ENCODE measurements at regions not wholly inside any gene's neighbourhood (a gene's known extent, or its start where the extent isn't known, plus 50 kb on each side); places are given as distances from the start of the nearest gene placed in this dataset.

DNA sequence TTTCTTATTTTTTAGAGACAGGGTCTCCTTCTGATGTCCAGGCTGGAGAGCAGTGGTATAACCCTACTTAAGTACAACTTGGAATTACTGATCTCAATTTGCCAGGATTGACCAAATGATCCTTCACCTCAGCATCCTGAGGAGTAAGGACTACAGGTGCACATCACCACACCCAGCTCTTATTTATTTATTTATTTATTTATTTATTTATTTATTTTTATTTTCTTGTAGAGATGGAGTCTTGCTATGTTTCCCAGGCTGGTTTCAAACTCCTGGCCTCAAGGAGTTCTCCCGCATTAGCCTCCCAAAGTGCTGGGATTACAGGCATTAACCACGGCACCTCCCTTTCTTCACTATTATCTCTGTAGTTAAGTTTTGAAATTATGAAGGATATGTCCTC, 117.5 kb upstream of the NEGR1 start:
- BruUV-seq (replicated peaks), result no TSS peak
- CTCF ChIA-PET, result no interaction called here

DNA sequence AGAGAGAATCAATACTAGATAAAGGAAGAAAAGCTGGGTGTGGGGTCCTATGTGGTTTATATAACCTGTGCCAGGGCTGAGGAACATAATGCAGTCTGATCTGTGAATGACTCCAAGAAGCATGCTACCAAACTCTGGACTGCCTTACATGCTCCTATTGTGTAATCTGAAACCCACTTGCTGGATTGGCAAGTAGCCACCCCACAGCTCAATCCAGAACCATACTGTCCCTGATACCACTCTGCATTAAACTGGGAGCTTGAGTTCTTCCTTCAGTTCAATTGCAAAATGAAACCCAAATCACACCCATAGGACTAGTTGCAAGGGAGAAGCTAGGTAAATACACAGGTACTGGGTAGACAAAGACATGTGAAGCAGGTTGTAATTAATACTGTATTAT, 115.4 kb upstream of the NEGR1 start:
- H3K27me3 Mint-ChIP-seq (ENCODE audit: insufficient read depth, unreplicated experiment), result no peaks in the 10 kb centered on the region
- no peak overlapping the region for H3K27ac Mint-ChIP-seq (ENCODE audit: unreplicated experiment)
- BruUV-seq (replicated peaks), result no TSS peak
- H3K9me3 Mint-ChIP-seq (ENCODE audit: unreplicated experiment), result no peaks in the 10 kb centered on the region
- H3K4me3 Mint-ChIP-seq (ENCODE audit: unreplicated experiment), result no peak overlapping the region
- Histone ChIP-seq H3K36me3 (ENCODE audit: control insufficient read depth, insufficient read depth, low read length) (no peaks in the 10 kb centered on the region), H3K9me3 (no peaks in the 10 kb centered on the region), H3K27me3 (replicated peaks; ENCODE audit: control insufficient read depth, insufficient read depth, low read length) (no peaks in the 10 kb centered on the region), H3K4me3 (ENCODE audit: low read depth, low read length) (no peak overlapping the region), H3K4me1 (no peaks in the 10 kb centered on the region)
- no peak for DNase-seq
- TF ChIP-seq, protein P1, sequence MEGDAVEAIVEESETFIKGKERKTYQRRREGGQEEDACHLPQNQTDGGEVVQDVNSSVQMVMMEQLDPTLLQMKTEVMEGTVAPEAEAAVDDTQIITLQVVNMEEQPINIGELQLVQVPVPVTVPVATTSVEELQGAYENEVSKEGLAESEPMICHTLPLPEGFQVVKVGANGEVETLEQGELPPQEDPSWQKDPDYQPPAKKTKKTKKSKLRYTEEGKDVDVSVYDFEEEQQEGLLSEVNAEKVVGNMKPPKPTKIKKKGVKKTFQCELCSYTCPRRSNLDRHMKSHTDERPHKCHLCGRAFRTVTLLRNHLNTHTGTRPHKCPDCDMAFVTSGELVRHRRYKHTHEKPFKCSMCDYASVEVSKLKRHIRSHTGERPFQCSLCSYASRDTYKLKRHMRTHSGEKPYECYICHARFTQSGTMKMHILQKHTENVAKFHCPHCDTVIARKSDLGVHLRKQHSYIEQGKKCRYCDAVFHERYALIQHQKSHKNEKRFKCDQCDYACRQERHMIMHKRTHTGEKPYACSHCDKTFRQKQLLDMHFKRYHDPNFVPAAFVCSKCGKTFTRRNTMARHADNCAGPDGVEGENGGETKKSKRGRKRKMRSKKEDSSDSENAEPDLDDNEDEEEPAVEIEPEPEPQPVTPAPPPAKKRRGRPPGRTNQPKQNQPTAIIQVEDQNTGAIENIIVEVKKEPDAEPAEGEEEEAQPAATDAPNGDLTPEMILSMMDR (IDR thresholded peaks at IDR 0.05; ENCODE audit: insufficient read depth in 1 of 2, low read depth in 1 of 2, low read length in 1 of 2, severe bottlenecking in 1 of 2, unreplicated experiment in 1 of 2), result no peak
- no peaks in the 10 kb centered on the region for H3K36me3 Mint-ChIP-seq (ENCODE audit: insufficient read depth, unreplicated experiment)
- POLR2A ChIA-PET, result no interaction called here
- CTCF ChIA-PET, result no interaction called here
- H3K4me1 Mint-ChIP-seq (ENCODE audit: low read depth, unreplicated experiment), result no peaks in the 10 kb centered on the region
- intact Hi-C loops (cut with micrococcal nuclease; ENCODE audit: unreplicated experiment), result no loop called here

More for the DNA sequence above, 117.5 kb upstream of the NEGR1 start:
- H3K27me3 ChIP-seq (replicated peaks; ENCODE audit: control insufficient read depth, insufficient read depth, low read length), result no peaks in the 10 kb centered on the region
- no peaks in the 10 kb centered on the region for H3K27me3 Mint-ChIP-seq (ENCODE audit: insufficient read depth, unreplicated experiment)
- H3K4me3 Mint-ChIP-seq (ENCODE audit: unreplicated experiment), result no peak overlapping the region
- TF ChIP-seq, protein P1 (IDR thresholded peaks at IDR 0.05; ENCODE audit: insufficient read depth in 1 of 2, low read depth in 1 of 2, low read length in 1 of 2, severe bottlenecking in 1 of 2, unreplicated experiment in 1 of 2), result no peak
- no peaks in the 10 kb centered on the region for H3K36me3 Mint-ChIP-seq (ENCODE audit: insufficient read depth, unreplicated experiment)
- H3K4me1 Mint-ChIP-seq (ENCODE audit: low read depth, unreplicated experiment), result no peaks in the 10 kb centered on the region
- DNase-seq, result no peak
- H3K9me3 Mint-ChIP-seq (ENCODE audit: unreplicated experiment), result no peaks in the 10 kb centered on the region
- intact Hi-C loops (cut with micrococcal nuclease; ENCODE audit: unreplicated experiment), result no loop called here
- no peaks in the 10 kb centered on the region for H3K9me3 ChIP-seq
- no peaks in the 10 kb centered on the region for H3K36me3 ChIP-seq (ENCODE audit: control insufficient read depth, insufficient read depth, low read length)
- H3K4me3 ChIP-seq (ENCODE audit: low read depth, low read length), result no peak overlapping the region
- POLR2A ChIA-PET, result no interaction called here
- no peaks in the 10 kb centered on the region for H3K4me1 ChIP-seq
- no peak overlapping the region for H3K27ac Mint-ChIP-seq (ENCODE audit: unreplicated experiment)

DNA sequence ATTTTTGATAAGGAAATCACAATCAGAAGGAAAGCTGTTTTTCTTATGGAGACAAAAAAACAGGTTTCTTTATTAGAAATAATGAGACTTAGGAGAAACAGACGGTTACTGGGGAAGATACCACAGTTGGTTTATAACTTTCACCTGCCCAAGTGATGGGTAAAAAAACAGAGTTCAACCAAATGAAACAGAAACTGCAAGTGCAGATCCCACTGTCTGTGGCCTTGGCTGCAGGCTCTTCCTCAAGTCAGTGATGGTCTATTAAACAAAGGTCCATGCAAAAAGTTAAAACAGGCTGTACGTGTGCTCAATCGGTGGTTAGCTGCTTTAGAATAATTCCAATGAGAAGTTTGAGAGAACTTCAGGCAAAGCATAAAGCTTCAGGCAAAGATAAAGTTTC, 112.1 kb upstream of the NEGR1 start:
- no peaks in the 10 kb centered on the region for H3K4me1 ChIP-seq
- no peaks in the 10 kb centered on the region for H3K36me3 Mint-ChIP-seq (ENCODE audit: insufficient read depth, unreplicated experiment)
- TF ChIP-seq, protein P1 (IDR thresholded peaks at IDR 0.05; ENCODE audit: insufficient read depth in 1 of 2, low read depth in 1 of 2, low read length in 1 of 2, severe bottlenecking in 1 of 2, unreplicated experiment in 1 of 2), result no peak
- H3K27me3 Mint-ChIP-seq (ENCODE audit: insufficient read depth, unreplicated experiment), result no peaks in the 10 kb centered on the region
- no peak for DNase-seq
- no peaks in the 10 kb centered on the region for H3K9me3 Mint-ChIP-seq (ENCODE audit: unreplicated experiment)
- intact Hi-C loops (cut with micrococcal nuclease; ENCODE audit: unreplicated experiment), result no loop called here
- BruUV-seq (replicated peaks), result no TSS peak
- no peaks in the 10 kb centered on the region for H3K4me1 Mint-ChIP-seq (ENCODE audit: low read depth, unreplicated experiment)
- no peaks in the 10 kb centered on the region for H3K36me3 ChIP-seq (ENCODE audit: control insufficient read depth, insufficient read depth, low read length)
- POLR2A ChIA-PET, result no interaction called here
- no peak overlapping the region for H3K4me3 ChIP-seq (ENCODE audit: low read depth, low read length)
- no peak overlapping the region for H3K27ac Mint-ChIP-seq (ENCODE audit: unreplicated experiment)
- H3K4me3 Mint-ChIP-seq (ENCODE audit: unreplicated experiment), result no peak overlapping the region
- no peaks in the 10 kb centered on the region for H3K27me3 ChIP-seq (replicated peaks; ENCODE audit: control insufficient read depth, insufficient read depth, low read length)
- CTCF ChIA-PET, result no interaction called here
- no peaks in the 10 kb centered on the region for H3K9me3 ChIP-seq
